NOMO-1 treated with DMSO at 0.1 percent for 48 hours (cell line): ENCODE measurements at regions not wholly inside any gene's neighbourhood (a gene's known extent, or its start where the extent isn't known, plus 50 kb on each side); places are given as distances from the start of the nearest gene placed in this dataset.

Experiments used
- DNase-seq: peaks from one replicate; lab custom pipeline; 2025; ENCODE audit not compliant: unreplicated experiment; lab: John Stamatoyannopoulos, UW

DNA sequence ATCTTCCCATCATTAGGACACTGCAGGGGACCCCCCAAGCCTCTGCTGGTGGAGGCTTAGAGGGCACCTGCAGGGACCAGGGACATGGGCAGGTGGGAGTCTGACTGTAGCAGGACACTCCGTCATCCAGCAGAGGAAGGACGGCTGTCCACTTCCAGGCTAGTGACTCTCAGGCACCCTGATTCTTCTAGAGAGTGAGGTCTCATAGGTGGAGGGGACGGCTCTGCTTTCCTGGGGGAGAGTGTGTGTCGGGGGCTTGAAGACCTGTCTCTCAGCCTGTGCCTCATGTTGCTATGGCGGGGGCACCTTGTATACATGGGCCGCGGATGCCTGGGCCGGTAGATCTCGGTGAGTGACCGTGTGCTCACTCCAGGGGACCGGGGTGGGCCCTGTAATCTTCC, 1116.6 kb downstream of the BRD1 start:
- no peak for DNase-seq

DNA sequence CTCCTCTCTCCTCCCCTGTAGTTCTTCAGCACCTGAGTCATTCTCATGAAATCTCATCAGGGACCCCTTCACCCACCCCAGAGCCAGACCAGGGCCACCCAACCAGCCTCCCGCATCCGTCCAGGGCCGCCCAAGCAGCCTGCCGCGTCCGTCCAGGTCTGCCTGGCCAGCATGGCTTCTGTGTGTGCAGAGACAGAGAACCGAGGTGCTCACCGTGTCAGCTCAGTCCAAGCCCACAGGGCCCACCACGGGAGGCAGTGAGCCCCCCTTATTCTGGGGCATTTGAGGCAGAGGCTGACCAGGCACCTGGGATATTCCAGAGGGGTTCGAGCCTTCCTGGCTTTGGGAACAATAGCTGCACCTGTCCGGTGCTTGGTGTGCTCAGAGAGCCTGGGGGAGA, 1117.3 kb downstream of the BRD1 start:
- no peak for DNase-seq

DNA sequence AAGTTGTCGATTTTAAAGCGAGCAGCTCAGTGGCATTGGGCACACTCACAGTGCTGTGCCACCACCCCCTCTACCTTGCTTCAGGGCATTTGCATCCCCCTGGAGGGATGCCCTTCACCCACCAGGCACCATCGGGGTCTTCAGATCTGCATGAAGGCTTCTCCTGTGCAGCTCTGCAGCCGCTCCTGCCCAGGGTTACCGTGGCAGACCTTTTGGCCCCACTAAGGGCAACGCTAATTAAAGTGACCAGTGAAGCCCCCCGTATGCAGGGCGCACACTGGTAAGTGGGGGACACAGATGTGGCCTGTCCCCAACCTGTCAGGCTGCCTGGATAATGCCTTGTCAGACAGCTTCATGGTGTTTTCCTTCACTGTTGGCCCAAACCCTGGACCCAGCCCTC, 1117.7 kb downstream of the BRD1 start:
- DNase-seq, result no peak

DNA sequence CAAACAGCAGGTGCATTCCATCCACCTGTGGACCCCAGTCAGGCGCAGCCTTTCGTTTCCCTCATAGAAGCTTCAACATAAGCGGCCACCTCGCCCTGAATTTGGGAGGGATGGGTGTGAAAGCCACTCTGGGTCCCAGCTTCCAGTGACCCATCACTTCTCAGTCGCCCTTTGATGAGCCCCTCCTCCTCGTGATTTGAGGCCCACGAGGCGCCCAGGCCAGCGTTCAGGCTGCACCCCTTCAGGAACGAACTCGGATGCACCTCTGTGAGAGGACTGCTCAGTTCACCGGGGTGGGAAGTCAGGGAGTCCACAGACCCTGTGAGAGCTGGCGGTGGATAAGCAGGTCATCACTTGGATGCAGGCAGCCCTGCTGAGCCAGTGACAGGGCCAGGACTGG, 1118.2 kb downstream of the BRD1 start:
- no peak for DNase-seq

DNA sequence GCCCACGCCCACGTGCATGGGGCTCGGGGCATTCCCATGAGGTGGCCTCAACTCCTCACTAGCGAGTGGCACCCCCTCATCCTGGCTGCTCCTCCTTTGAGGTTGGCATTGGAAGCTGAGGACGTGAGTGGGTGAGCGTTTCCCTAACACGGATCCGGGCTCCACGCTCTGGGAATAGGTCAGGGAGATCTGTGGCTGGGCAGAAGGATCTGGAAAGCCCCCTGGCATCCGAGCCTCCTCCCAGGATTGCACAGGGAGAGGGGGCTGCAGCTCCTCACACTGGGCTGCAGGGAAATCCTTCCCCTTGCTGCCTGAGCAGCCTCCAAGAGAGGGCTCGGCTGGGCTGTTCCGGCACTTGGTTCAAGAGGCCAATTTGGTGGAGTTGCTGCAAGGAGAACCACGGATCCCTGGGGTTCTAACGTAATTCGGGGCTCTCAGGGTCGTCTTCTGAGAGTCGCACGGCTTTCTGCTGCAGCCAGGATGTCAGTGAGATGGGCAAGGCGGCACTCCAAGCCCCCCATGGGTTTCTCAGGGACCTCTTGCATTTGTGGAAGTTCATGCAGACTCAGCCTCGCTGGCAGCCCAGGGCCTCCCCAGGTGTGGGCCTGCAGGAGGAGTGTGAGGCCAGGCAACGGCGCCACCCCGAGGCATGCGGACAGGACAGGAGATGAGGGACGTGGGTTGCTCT, 1119.0 kb downstream of the BRD1 start:
- DNase-seq, result no peak

DNA sequence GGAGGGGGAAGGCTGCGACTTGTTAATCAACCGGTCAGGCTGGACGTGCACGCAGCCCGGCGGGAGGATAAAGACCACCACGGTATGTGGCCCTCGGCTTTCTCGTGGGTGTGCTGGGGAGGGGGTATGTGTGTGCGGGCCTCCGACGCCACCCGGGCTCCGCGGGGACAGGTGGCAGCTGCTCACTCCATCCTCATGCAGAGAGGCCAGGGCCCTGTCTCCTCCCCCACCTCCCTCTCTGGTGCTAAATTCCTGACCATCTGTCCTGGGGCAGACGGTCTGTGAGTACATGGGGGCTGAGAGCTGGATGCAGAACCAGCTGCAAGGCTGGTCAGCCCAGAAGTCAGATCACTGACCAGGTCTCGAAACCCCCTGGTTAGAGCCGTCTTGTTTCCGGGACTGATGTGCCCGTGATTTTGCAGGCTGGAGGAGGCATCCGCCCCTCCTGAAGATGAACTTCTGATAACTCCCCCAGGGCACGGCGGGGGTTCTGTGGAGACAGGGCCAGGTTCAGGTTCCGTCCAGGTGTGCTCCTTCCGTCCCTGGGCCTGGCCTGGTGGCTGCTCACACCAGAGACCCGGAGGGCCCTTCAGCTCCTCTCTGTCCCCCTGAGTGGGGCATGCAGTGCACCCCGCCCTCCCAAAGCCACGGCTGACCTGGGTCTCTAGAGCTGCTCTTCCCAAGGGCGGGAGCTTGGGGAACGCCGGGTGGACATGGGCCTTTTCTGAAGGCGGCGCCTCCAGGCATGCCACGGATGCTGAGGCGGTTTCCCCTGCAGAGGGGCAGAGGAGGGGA, 1119.7 kb downstream of the BRD1 start:
- no peak for DNase-seq

DNA sequence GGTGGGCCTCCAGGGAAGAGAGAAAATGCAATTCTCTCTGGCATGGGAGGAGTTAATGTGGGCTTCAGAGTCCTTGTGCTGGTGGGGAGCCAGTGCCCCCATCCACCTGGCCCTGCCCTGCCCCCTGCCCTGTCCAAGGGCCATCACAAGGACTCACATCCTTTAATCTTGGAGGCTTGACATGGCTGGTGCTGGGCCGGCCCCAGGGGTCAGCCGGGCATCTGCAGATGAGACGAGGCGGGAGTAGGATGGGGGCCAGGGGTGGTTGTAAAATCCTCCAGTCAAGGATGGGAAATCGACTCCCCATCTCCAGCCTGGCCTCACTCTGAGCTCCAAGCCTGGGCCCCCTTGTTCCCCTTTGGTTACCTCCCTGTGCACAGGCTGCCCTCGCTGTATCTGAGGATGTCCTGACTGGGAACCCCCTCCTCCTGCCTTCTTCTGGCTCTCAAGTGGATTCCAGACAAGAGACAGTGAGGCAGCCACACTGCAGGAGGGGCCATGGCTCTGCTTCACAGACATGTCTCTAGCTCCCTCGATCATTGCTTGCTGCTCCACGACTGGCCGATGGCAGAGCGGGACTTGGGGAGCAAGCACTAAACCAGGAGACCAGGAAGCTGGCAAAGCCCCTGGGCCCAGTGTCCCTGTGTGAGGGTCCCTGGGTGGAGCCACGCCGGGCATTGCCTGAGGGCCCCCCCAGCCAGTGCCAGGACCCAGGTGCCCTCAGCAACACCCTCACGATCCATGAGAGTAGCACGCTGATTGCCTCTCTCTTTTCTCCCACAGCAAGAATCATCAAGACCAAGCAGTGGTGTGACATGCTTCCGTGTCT, 1120.5 kb downstream of the BRD1 start:
- DNase-seq, result no peak

DNA sequence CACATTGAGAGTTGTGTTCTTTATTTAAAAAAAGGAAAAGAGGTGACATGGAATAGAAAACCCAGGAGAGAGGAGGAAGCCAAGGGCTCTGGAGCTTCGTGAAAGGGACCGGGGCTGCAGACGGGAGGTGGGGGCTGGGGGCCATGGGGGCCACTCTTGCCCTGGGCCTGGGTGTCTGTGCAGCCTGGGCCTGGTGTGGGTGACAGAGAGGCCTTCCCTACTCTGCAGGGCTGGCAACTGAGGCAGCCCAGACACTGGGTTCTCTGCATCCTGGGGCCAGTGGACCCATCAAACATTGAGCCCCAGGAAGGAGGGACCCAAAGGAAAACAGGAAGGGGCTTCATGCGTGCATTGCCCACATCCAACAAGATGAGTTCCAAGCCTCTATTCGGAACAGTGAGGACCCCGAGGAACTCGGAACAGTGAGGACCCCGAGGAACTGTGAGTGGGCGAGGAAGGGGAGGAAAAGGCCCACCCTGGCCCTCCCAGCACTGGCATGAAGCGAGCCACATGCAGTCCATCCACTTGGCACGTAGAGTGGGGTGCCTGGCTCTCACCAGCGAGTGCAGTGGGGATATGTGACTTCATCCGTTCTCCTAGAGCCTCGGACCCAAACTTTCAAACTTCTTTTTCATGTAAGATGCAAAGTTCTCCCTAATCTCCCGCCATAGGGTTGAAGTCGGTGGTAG, 1121.6 kb downstream of the BRD1 start:
- DNase-seq, result no peak

DNA sequence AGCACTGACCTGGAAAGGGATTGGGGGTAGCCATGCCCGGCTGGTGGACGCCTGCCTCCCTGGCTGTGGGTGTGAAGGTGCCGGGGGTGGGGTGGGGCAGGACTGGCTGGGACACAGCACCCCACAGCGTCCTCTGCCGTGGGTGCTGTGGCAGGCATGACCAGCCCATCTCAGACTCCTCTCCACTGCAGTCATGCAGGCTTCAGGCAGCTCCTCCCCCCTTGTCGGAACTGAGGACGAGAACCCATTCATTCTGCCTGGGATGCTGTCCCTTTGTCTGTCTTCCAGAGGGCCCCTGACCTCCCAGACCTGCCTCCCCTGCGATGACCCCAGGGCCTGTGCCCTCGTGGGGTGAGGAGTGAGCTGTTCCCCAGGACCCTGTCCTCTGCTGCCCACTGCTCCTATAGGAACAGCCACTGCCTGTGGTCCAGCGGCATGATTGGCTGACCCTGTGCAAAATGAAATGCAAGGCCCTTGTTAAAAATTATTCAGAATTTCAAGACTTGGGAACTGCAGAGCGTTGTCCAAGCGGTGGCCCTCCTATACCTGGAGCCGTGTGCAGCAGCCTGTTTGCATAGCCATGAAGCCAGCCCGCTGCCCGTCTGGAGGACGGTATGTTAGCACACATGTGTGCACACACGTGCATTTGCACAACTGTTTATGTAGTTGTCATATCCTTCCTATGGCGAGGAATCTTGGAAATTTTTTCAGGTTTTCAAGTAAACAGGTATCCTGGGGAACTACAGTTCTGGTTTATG, 1122.3 kb downstream of the BRD1 start:
- no peak for DNase-seq

DNA sequence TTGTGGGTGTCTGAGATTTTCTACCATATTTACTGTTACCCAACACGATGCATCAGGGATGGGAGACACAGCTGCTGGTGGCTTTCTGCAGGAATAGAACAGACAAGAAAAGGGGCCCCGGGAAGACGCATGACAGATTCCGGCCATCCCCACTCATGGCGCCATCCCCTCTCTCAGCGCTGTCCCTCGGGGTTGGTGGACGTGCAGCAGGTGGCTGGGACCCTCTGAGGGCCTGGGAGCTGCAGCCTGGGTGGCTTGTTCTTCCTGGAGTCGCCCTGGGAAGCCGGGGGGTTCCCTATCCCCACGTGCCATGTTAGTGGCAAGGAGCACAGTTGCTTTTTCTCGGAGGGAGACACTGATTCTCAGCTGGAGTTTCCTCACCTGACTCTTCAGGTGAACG, 1123.3 kb downstream of the BRD1 start:
- DNase-seq, result no peak

DNA sequence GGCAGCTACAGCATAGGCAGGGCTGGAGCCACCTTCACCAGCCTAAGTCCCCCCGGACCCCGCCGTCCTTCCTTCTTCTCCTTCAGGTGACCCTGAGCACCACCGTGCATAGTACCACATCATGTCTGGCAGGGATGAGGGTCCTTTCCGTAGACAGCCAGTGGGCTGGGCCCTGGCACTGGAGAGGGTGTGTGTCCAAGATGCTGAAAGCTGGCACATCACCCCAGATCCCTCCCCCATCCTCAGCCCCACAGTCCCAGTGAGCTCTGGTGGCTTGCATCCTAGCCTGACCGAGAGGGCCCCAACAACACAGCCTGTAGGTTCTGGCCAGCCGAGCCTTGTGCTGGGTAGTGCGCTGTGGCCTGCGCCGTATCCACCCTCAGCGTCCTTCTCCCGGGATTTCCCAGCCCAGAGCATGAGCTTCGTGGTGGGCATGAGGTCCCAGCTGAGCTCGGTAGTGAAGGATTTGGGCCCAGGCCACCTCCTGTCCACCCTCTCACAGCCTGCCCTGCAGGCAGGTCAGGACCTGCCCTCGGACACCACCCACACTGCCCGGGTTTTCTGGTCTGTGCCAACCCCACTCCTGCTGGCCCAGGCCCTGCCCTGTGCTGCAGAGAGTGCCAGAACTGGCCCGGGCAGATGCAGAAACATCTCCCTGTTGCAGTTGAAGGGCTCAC, 1124.3 kb downstream of the BRD1 start:
- no peak for DNase-seq

DNA sequence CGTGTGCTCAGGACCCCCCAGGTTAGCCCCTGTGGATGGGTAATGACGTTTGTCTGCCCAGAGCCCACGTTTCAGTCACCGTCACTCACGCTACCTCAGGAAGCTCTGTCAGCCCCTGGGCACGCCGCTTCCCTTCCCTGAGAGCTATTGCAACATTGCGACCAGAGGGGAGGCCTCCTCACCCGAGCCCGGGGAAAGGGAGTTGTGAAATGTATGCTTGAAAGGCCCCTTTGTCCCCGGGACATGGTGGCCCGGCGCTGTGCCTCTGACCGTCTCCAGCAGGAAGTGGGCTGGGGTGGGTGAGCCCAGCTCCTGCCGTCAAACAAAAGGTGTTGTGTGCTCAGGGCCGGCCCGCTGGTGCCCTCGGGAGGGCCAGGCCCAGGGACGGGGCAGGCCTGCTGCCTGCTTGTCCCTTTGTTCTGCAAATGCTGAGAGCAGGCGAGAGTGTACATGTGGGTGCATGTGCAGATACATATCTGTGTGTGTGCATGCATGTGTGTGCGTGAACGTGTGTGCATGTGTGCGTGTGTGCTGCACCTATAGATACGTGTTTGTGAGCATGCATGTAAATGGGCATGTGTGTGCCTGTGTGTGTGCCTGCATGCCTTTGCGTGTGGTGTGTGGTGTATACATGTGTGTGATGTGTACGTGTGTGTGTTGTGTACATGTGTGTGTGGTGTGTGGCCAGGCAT, 1125.0 kb downstream of the BRD1 start:
- peak; percentile 90 for DNase-seq

DNA sequence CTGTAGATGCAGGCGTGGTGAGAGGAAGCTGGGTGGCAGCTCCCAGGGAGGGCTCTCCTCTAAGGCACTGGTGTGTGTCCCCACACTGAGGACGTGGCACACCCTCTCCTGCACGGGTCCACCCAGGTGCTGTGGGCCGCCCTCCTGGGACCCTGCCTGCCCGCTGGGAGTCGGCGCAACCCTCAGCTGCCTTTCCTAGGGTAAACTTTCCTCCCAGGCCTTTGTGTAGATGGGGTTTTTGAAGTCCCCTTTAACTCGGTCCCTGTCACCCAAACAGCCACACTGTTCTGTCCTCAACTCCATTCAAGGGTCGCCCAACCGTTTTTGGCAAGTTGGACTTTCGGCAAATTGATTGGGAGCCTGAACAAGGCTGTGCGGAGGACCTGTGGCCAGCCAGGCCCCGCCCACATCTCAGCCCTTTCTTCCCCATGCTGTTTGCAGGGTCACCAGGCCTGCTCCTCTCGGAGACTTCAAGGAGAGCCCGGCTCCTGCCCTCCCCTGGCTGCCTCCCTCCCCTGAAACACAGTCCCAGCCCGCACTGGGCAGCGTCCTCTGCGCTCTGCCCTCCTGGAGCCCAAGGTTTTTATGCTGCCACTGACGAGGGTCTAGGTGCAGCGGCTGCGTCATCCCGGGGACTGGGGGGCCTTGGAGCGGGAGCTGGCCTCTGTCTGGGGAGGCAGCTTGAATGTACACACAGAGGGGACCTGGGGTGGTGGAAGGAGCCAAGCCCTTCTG, 1126.2 kb downstream of the BRD1 start:
- DNase-seq, result no peak

DNA sequence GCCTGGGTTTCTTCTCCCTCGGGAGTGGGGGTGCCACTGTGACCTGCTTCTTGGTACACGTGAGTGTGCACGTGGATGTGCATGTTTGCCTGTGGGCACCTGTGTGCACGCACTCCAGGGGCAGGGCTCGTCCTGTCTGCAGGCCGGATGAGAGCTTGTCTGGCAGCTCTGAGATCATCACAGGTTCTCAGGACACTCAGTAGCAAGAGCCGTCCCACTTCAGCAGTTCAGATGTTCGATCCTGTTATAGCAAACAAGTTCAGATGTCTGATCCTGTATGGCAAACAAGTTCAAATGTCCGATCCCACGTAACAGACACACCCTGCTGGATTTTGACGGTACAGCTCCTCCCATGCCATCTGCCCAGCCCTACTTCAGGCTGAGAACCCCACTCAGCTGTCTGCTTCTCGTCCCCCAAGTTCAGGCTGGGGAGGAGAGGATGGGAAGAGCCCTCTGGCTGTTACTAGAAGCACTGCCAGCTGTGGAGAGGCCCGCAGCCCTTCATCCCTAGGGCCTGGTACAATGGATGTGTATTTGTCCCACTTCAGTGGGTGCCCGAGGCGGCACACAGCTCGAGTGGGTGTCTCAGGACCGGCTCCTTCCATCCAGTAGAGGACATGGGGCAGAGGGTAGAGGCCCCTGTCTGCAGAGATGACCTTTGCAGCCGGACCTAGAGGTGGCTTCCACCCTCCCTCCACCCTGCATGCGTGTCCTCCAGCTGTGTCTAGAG, 1126.9 kb downstream of the BRD1 start:
- no peak for DNase-seq

DNA sequence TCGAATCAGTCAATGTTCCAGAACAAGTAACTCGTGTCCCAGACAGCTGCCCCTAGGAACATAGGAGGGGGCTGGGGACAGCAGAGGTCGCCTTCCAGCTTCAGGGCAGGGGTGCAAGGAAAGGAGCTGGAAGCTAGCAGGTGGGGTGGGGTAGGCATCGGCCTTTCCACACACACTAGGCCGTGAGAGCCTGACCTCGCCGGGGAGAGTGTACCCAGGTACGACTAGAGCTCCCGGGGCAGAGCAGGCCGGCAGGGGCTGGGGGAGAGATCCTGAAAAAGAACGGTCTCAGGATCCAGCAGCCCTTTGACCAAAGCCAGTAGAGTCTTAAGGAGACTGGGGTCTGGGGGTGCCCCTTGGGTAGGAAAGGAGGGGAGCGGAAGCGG, 1127.5 kb downstream of the BRD1 start:
- no peak for DNase-seq

DNA sequence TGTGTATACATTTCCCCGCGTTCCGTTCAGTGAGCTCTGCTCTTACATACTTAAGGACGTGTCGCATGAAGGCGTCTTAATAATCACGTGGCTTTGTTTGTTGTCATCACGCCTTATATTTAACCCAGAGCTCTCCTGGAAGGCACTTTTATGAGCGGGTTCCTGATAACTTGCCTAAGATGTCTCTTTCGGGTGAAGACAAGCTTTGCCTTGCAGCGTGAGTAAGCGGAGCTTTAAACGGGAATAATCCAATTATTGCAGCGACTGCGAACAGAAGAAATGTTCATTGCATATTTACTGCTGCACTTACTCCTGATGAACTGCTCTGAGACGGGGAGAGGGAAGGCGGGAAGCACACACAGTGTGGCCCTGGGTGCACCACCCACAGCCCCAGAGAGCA, 1128.2 kb downstream of the BRD1 start:
- no peak for DNase-seq

DNA sequence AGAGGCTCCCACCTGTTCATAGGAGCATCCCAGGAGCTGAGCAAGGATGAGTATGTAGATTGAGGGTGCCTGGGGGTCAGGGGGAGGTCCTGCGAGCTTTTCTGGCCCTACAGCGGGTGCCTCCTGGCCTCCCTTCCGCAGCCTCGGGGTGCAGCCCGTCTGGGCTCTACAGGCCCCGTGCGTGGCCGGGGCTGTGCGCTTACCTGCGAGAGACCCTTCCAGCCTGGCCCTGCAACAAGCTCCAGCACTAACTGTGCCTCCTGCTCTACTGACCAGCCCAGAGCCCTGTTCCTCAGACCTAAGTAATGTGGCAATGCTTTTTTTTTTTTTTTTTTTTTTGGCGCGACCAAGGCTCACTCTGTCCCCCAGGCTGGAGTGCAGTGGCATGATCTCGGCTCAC, 1129.1 kb downstream of the BRD1 start:
- DNase-seq, result no peak

DNA sequence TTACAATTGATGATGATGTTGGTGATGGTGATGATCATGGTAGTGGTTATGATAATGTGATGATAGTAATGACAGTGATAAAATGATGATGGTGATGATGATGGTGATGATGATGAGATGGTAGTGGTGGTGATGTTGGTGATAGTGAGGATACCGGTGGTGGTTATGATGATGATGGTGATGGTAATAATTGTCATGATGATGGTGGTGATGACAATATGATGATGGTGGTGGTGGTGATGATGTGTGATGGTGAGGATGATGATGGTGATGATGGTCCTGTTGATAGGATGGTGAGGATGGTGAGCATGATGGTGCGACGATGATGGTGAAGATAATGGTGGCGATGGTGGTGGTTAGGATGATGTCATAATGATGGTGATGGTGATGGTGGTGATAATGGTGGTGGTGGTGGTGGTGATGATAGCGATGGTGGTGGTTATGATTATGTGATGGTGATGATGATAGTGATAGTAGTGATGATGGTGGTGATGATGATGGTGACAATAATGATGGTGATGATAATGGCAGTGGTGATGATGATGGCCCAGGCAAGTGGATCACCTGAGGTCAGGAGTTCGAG, 1129.9 kb downstream of the BRD1 start:
- DNase-seq, result no peak
